ENCODE measurements at regions not wholly inside any gene's neighbourhood (a gene's known extent, or its start where the extent isn't known, plus 50 kb on each side); places are given as distances from the start of the nearest gene placed in this dataset.

DNA sequence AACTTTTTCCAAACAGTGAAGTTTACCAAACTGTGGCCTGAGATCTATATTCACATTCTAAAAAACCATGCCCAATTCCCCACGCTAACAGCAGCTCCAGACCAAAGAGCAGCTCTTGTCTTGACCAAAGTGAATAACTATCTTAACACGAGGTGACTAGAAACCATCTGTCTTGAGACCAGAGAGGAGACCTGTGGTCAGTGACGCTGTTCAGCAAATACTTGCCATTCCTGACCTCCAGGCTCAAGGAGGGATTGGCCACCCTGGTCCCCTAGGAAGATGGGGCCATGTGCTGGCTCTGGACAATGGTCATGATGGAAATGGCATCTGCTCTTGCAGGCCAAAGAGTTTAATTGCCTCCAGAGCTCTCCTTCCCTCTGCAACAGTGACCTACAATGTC lies 104.4 kb upstream of the CD93 start:
- dilution Hi-C loops (cut with MboI; ENCODE audit: extremely low pct_ligation_motif_present, low sequenced_read_pairs) (no loop called here), intact Hi-C loops (cut with micrococcal nuclease) (no loop called here)
- Histone ChIP-seq H3K4me2 (ENCODE audit: insufficient read depth, low read length) (no peak overlapping the region), H4K20me1 (replicated peaks; ENCODE audit: control insufficient read depth, extremely low read depth, insufficient read depth, low read length) (no peaks in the 10 kb centered on the region), H3K9me3 (replicated peaks; ENCODE audit: control insufficient read depth, insufficient read depth, low read length) (no peaks in the 10 kb centered on the region), H3K36me3 (ENCODE audit: control insufficient read depth in 2 of 2, extremely low read depth in 1 of 2, insufficient read depth in 2 of 2, low read length in 2 of 2) (no peaks in the 10 kb centered on the region), H2AFZ (ENCODE audit: low read depth, low read length) (no peak overlapping the region), H3K27me3 (ENCODE audit: control insufficient read depth in 2 of 2, insufficient read depth in 2 of 2, low read length in 2 of 2) (no peaks in the 10 kb centered on the region), H3K79me2 (ENCODE audit: control insufficient read depth, insufficient read depth, low read length) (no peaks in the 10 kb centered on the region), H3K9ac (replicated peaks; ENCODE audit: extremely low read depth, insufficient read depth, low read length) (no peak overlapping the region), H3K27ac (ENCODE audit: insufficient read depth, low read depth, low read length) (no peak overlapping the region), H3K9me1 (replicated peaks; ENCODE audit: control insufficient read depth, extremely low read depth, insufficient read depth, low read length) (no peaks in the 10 kb centered on the region), H3K4me1 (ENCODE audit: control insufficient read depth, extremely low read depth, insufficient read depth, low read length) (no peaks in the 10 kb centered on the region), H3K4me3 (replicated peaks in 1 of 3; ENCODE audit: insufficient read depth in 1 of 3, low read depth in 1 of 3, low read length in 3 of 3) (no peak overlapping the region)
- ChIA-PET CTCF (interaction anchor here (0.9 to 3.9 kb wide), 5 partner anchors 10 to 257 kb away, joined by 3 to 13 read pairs (median 6); no protein-coding TSS in a partner anchor), POLR2A (no interaction called here)
- FAIRE-seq (no peak), DNase-seq (ENCODE audit: low read depth, low spot score) (no peak)
- BruUV-seq (replicated peaks): no TSS peak
- TF ChIP-seq GATA2 (IDR thresholded peaks at IDR 0.05; ENCODE audit: insufficient read depth, insufficient read length, low read depth, low read length) (no peak), EZH2 (IDR thresholded peaks at IDR 0.05; ENCODE audit: borderline replicate concordance, low read depth, low read length, severe bottlenecking) (no peak), MYC (IDR thresholded peaks at IDR 0.05; ENCODE audit: low read depth, low read length) (no peak), POLR2A (IDR thresholded peaks at IDR 0.05; ENCODE audit: low read depth, low read length) (no peak), POLR2AphosphoS5 (IDR thresholded peaks at IDR 0.05; ENCODE audit: insufficient read depth, low read depth, low read length) (no peak), JUN (IDR thresholded peaks at IDR 0.05; ENCODE audit: borderline replicate concordance, insufficient read depth, insufficient read length, low read depth) (no peak), MAX (IDR thresholded peaks at IDR 0.05; ENCODE audit: insufficient read depth, insufficient read length) (no peak), FOS (IDR thresholded peaks at IDR 0.05; ENCODE audit: borderline replicate concordance, insufficient read depth, low read length) (no peak)
- TF ChIP-seq, protein P1, sequence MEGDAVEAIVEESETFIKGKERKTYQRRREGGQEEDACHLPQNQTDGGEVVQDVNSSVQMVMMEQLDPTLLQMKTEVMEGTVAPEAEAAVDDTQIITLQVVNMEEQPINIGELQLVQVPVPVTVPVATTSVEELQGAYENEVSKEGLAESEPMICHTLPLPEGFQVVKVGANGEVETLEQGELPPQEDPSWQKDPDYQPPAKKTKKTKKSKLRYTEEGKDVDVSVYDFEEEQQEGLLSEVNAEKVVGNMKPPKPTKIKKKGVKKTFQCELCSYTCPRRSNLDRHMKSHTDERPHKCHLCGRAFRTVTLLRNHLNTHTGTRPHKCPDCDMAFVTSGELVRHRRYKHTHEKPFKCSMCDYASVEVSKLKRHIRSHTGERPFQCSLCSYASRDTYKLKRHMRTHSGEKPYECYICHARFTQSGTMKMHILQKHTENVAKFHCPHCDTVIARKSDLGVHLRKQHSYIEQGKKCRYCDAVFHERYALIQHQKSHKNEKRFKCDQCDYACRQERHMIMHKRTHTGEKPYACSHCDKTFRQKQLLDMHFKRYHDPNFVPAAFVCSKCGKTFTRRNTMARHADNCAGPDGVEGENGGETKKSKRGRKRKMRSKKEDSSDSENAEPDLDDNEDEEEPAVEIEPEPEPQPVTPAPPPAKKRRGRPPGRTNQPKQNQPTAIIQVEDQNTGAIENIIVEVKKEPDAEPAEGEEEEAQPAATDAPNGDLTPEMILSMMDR (IDR thresholded peaks at IDR 0.05; ENCODE audit: extremely low read depth in 1 of 2, insufficient read depth in 1 of 2, low read depth in 1 of 2, low read length in 2 of 2): no peak

Measured in endothelial cell of umbilical vein (primary cell).